Brain microvascular endothelial cell (primary cell): ENCODE measurements at regions not wholly inside any gene's neighbourhood (a gene's known extent, or its start where the extent isn't known, plus 50 kb on each side); places are given as distances from the start of the nearest gene placed in this dataset.

Source experiments
- DNase-seq: peaks from one replicate; pipeline ENCODE4 v3.0.0-alpha.2; 2020
- H3K27ac ChIP-seq: fragments of 250-450 bp; sonication (Bioruptor Pico); 2 replicates; pipeline ENCODE4 v1.5.1; 2020; ENCODE audit warnings: mild to moderate bottlenecking, moderate library complexity
- H3K27me3 ChIP-seq: fragments of 250-450 bp; sonication (Bioruptor Pico); replicated peaks from 2 replicates; pipeline ENCODE4 v1.5.1; 2020; ENCODE audit warnings: mild to moderate bottlenecking
- H3K36me3 ChIP-seq: fragments of 250-450 bp; sonication (Bioruptor Pico); replicated peaks from 2 replicates; pipeline ENCODE4 v1.5.1; 2020; ENCODE audit warnings: mild to moderate bottlenecking
- H3K4me3 ChIP-seq: 2 replicates; pipeline ENCODE4 v1.5.1; 2011; ENCODE audit warnings: low read depth, mild to moderate bottlenecking, control low read depth, low read length, moderate library complexity
- CTCF ChIP-seq: IDR thresholded peaks from 2 replicates; pipeline ENCODE4 v1.5.1; 2011; ENCODE audit warnings: low read depth, mild to moderate bottlenecking, moderate library complexity, low read length, control low read depth, inconsistent platforms; ENCODE audit errors: missing control alignments
- in situ Hi-C: cut with HindIII; loops from 2 replicates; pipeline ENCODE4 v1.10.0; 2017; ENCODE audit warnings: low sequenced_read_pairs, low pct_ligation_motif_present

- no peaks in the 10 kb centered on the region for H3K27me3 ChIP-seq
- no peak overlapping the region for H3K4me3 ChIP-seq
- no peak for DNase-seq
- in situ Hi-C loops, result no loop called here
- no peak overlapping the region for H3K27ac ChIP-seq
- no peak for TF ChIP-seq CTCF
- H3K36me3 ChIP-seq, result no peaks in the 10 kb centered on the region
Observed at GRCh38 chr22:27624042-27624441, 177.5 kb downstream of the MN1 start.

GRCh38 chr22:27624705-27625104 lies 176.9 kb downstream of the MN1 start:
- H3K4me3 ChIP-seq, result no peak overlapping the region
- TF ChIP-seq CTCF, result no peak
- no peaks in the 10 kb centered on the region for H3K36me3 ChIP-seq
- DNase-seq, result no peak
- H3K27ac ChIP-seq, result no peak overlapping the region
- no peaks in the 10 kb centered on the region for H3K27me3 ChIP-seq
- in situ Hi-C loops, result no loop called here

GRCh38 chr22:27625769-27626674 lies 175.5 kb downstream of the MN1 start:
- in situ Hi-C loops, result no loop called here
- no peak for TF ChIP-seq CTCF
- Histone ChIP-seq H3K36me3 (no peaks in the 10 kb centered on the region), H3K4me3 (no peak overlapping the region), H3K27ac (no peak overlapping the region), H3K27me3 (no peaks in the 10 kb centered on the region)
- no peak for DNase-seq

GRCh38 chr22:27626675-27627443 lies 174.7 kb downstream of the MN1 start:
- no peaks in the 10 kb centered on the region for H3K27me3 ChIP-seq
- H3K4me3 ChIP-seq, result no peak overlapping the region
- H3K27ac ChIP-seq, result no peak overlapping the region
- no peak for TF ChIP-seq CTCF
- in situ Hi-C loops, result no loop called here
- H3K36me3 ChIP-seq, result no peaks in the 10 kb centered on the region
- no peak for DNase-seq

GRCh38 chr22:27627444-27627833 lies 174.1 kb downstream of the MN1 start:
- in situ Hi-C loops, result no loop called here
- H3K36me3 ChIP-seq, result no peaks in the 10 kb centered on the region
- H3K4me3 ChIP-seq, result no peak overlapping the region
- peak; percentile 35 for TF ChIP-seq CTCF
- DNase-seq, result no peak
- no peaks in the 10 kb centered on the region for H3K27me3 ChIP-seq
- H3K27ac ChIP-seq, result no peak overlapping the region
